GM12891 (cell line): ENCODE measurements at regions not wholly inside any gene's neighbourhood (a gene's known extent, or its start where the extent isn't known, plus 50 kb on each side); places are given as distances from the start of the nearest gene placed in this dataset.

Experiments
- DNase-seq: peaks from one replicate; pipeline ENCODE4 v3.0.0; 2011; ENCODE audit warnings: low spot score; ENCODE audit not compliant: insufficient read length
- FAIRE-seq: peaks from 2 replicates; lab custom pipeline; 2011; peaks lifted over from hg19 to GRCh38; lab: Jason Lieb, UNC
- PAX5 ChIP-seq: IDR thresholded peaks from 2 replicates; pipeline ENCODE4 v1.6.1; 2011; ENCODE audit warnings: low read length, moderate library complexity, mild to moderate bottlenecking; ENCODE audit not compliant: insufficient read depth, severe bottlenecking
- POLR2A ChIP-seq: IDR thresholded peaks from 2 replicates; pipeline ENCODE4 v1.6.1; 2011; ENCODE audit warnings: low read depth, low read length, control low read depth
- POLR2AphosphoS5 ChIP-seq: IDR thresholded peaks from 2 replicates; pipeline ENCODE4 v1.6.1; 2011; ENCODE audit warnings: low read depth, low read length, control low read depth
- POU2F2 ChIP-seq: IDR thresholded peaks from 2 replicates; pipeline ENCODE4 v1.6.1; 2011; ENCODE audit warnings: low read depth, mild to moderate bottlenecking, control low read depth, low read length, moderate library complexity
- SPI1 ChIP-seq: IDR thresholded peaks from 2 replicates; pipeline ENCODE4 v1.6.1; 2011; ENCODE audit warnings: low read depth, low read length, control low read depth
- TAF1 ChIP-seq: IDR thresholded peaks from 2 replicates; pipeline ENCODE4 v1.6.1; 2011; ENCODE audit warnings: low read depth, low read length, control low read depth

GRCh38 chr11:39174965-39175364, 2284.5 kb downstream of the LRRC4C start:
- no peak for FAIRE-seq
- DNase-seq = no peak
- TF ChIP-seq SPI1 (no peak), POLR2A (no peak), PAX5 (no peak), POU2F2 (no peak), TAF1 (no peak), POLR2AphosphoS5 (no peak)

- FAIRE-seq (no peak), DNase-seq (no peak)
- TF ChIP-seq PAX5 = no peak
- no peak for TF ChIP-seq POLR2AphosphoS5
- TF ChIP-seq TAF1 = no peak
- no peak for TF ChIP-seq SPI1
- TF ChIP-seq POU2F2 = no peak
- no peak for TF ChIP-seq POLR2A
Measured at GRCh38 chr11:39174196-39174595, 2285.3 kb downstream of the LRRC4C start.

- no peak for FAIRE-seq
Measured at GRCh38 chr11:39165021-39165420, 2294.4 kb downstream of the LRRC4C start.

GRCh38 chr11:39149214-39149613, 2310.2 kb downstream of the LRRC4C start:
- no peak for DNase-seq
- FAIRE-seq = no peak
- no peak for TF ChIP-seq SPI1
- TF ChIP-seq PAX5 = no peak
- TF ChIP-seq TAF1 = no peak
- TF ChIP-seq POLR2A = no peak
- TF ChIP-seq POLR2AphosphoS5 = no peak
- TF ChIP-seq POU2F2 = no peak

More at GRCh38 chr11:39165021-39165420, 2294.4 kb downstream of the LRRC4C start:
- TF ChIP-seq POLR2A = no peak
- TF ChIP-seq POU2F2 = no peak
- TF ChIP-seq POLR2AphosphoS5 = no peak
- TF ChIP-seq PAX5 = no peak
- no peak for TF ChIP-seq SPI1
- TF ChIP-seq TAF1 = no peak
- no peak for DNase-seq

GRCh38 chr11:39145346-39145745, 2314.1 kb downstream of the LRRC4C start:
- DNase-seq (no peak), FAIRE-seq (no peak)
- TF ChIP-seq PAX5 (no peak), POU2F2 (no peak), SPI1 (no peak), TAF1 (no peak), POLR2A (no peak), POLR2AphosphoS5 (no peak)

GRCh38 chr11:39144351-39145130, 2314.9 kb downstream of the LRRC4C start:
- DNase-seq = no peak
- TF ChIP-seq POU2F2 (no peak), POLR2A (no peak), SPI1 (no peak), POLR2AphosphoS5 (no peak), PAX5 (no peak), TAF1 (no peak)
- FAIRE-seq = no peak

GRCh38 chr11:39139581-39139980, 2319.9 kb downstream of the LRRC4C start:
- DNase-seq (no peak), FAIRE-seq (no peak)
- TF ChIP-seq TAF1 = no peak
- no peak for TF ChIP-seq SPI1
- no peak for TF ChIP-seq POU2F2
- no peak for TF ChIP-seq POLR2A
- TF ChIP-seq PAX5 = no peak
- TF ChIP-seq POLR2AphosphoS5 = no peak

GRCh38 chr11:39120890-39121289, 2338.6 kb downstream of the LRRC4C start:
- no peak for DNase-seq
- TF ChIP-seq POU2F2 (no peak), TAF1 (no peak), POLR2AphosphoS5 (no peak), PAX5 (no peak), SPI1 (no peak), POLR2A (no peak)
- FAIRE-seq = no peak

GRCh38 chr11:39113606-39114005, 2345.8 kb downstream of the LRRC4C start:
- TF ChIP-seq SPI1 = no peak
- no peak for TF ChIP-seq POU2F2
- no peak for TF ChIP-seq POLR2AphosphoS5
- TF ChIP-seq PAX5 = no peak
- TF ChIP-seq TAF1 = no peak
- no peak for TF ChIP-seq POLR2A
- DNase-seq (no peak), FAIRE-seq (no peak)
